ENCODE measurements at regions not wholly inside any gene's neighbourhood (a gene's known extent, or its start where the extent isn't known, plus 50 kb on each side); places are given as distances from the start of the nearest gene placed in this dataset.

GRCh38 chr6:113208726-113209125 is 648.4 kb upstream of the MARCKS start:
- intact Hi-C loops (cut with DNase I) = no loop called here
- DNase-seq (ENCODE audit: extremely low spot score) = no peak
- TF ChIP-seq EP300 (IDR thresholded peaks at IDR 0.05) (no peak), POLR2AphosphoS5 (IDR thresholded peaks at IDR 0.05) (no peak), CTCF (IDR thresholded peaks at IDR 0.05) (no peak), POLR2A (IDR thresholded peaks at IDR 0.05; ENCODE audit: low read depth) (no peak)
- Histone ChIP-seq H3K4me3 (no peak overlapping the region), H3K27ac (replicated peaks in 1 of 4) (no peak overlapping the region), H3K36me3 (no peaks in the 10 kb centered on the region), H3K9me3 (no peaks in the 10 kb centered on the region), H3K27me3 (no peaks in the 10 kb centered on the region), H3K4me1 (no peaks in the 10 kb centered on the region)
- 85% methylated on average over 2 of the region's 2 CpGs for WGBS

GRCh38 chr6:113209315-113209714 is 647.8 kb upstream of the MARCKS start:
- H3K27me3 ChIP-seq = no peaks in the 10 kb centered on the region
- H3K4me1 ChIP-seq = no peaks in the 10 kb centered on the region
- intact Hi-C loops (cut with DNase I) = no loop called here
- H3K36me3 ChIP-seq = no peaks in the 10 kb centered on the region
- no peak overlapping the region for H3K27ac ChIP-seq (replicated peaks in 1 of 4)
- H3K9me3 ChIP-seq = no peaks in the 10 kb centered on the region
- H3K4me3 ChIP-seq = no peak overlapping the region
- DNase-seq (ENCODE audit: extremely low spot score) = no peak
- WGBS = 71% methylated on average over 5 of the region's 5 CpGs
- TF ChIP-seq EP300 (IDR thresholded peaks at IDR 0.05) = no peak
- TF ChIP-seq POLR2A (IDR thresholded peaks at IDR 0.05; ENCODE audit: low read depth) = no peak
- TF ChIP-seq POLR2AphosphoS5 (IDR thresholded peaks at IDR 0.05) = no peak
- TF ChIP-seq CTCF (IDR thresholded peaks at IDR 0.05) = no peak

GRCh38 chr6:113211170-113211569 is 646.0 kb upstream of the MARCKS start:
- no peaks in the 10 kb centered on the region for H3K4me1 ChIP-seq
- H3K27ac ChIP-seq (replicated peaks in 1 of 4) = no peak overlapping the region
- no peaks in the 10 kb centered on the region for H3K27me3 ChIP-seq
- no peak for DNase-seq (ENCODE audit: extremely low spot score)
- no peak for TF ChIP-seq POLR2A (IDR thresholded peaks at IDR 0.05; ENCODE audit: low read depth)
- TF ChIP-seq POLR2AphosphoS5 (IDR thresholded peaks at IDR 0.05) = no peak
- H3K36me3 ChIP-seq = no peaks in the 10 kb centered on the region
- no peak overlapping the region for H3K4me3 ChIP-seq
- H3K9me3 ChIP-seq = no peaks in the 10 kb centered on the region
- intact Hi-C loops (cut with DNase I) = no loop called here

- 69% methylated on average over 2 of the region's 2 CpGs for WGBS
- DNase-seq (ENCODE audit: extremely low spot score) = no peak
- H3K9me3 ChIP-seq = no peaks in the 10 kb centered on the region
- H3K27ac ChIP-seq (replicated peaks in 1 of 4) = no peak overlapping the region
- TF ChIP-seq POLR2AphosphoS5 (IDR thresholded peaks at IDR 0.05) (no peak), POLR2A (IDR thresholded peaks at IDR 0.05; ENCODE audit: low read depth) (no peak), CTCF (IDR thresholded peaks at IDR 0.05) (no peak), EP300 (IDR thresholded peaks at IDR 0.05) (no peak)
- H3K4me3 ChIP-seq = no peak overlapping the region
- H3K36me3 ChIP-seq = no peaks in the 10 kb centered on the region
- no peaks in the 10 kb centered on the region for H3K27me3 ChIP-seq
- intact Hi-C loops (cut with DNase I) = no loop called here
- no peaks in the 10 kb centered on the region for H3K4me1 ChIP-seq
Measured at GRCh38 chr6:113219783-113220182, 637.4 kb upstream of the MARCKS start.

GRCh38 chr6:113220832-113221231 is 636.3 kb upstream of the MARCKS start:
- 71% methylated on average over 2 of the region's 2 CpGs for WGBS
- no peak overlapping the region for H3K27ac ChIP-seq (replicated peaks in 1 of 4)
- no peaks in the 10 kb centered on the region for H3K27me3 ChIP-seq
- intact Hi-C loops (cut with DNase I) = no loop called here
- TF ChIP-seq CTCF (IDR thresholded peaks at IDR 0.05) (no peak), POLR2AphosphoS5 (IDR thresholded peaks at IDR 0.05) (no peak), EP300 (IDR thresholded peaks at IDR 0.05) (no peak), POLR2A (IDR thresholded peaks at IDR 0.05; ENCODE audit: low read depth) (no peak)
- no peaks in the 10 kb centered on the region for H3K36me3 ChIP-seq
- H3K4me3 ChIP-seq = no peak overlapping the region
- H3K9me3 ChIP-seq = no peaks in the 10 kb centered on the region
- no peak for DNase-seq (ENCODE audit: extremely low spot score)
- H3K4me1 ChIP-seq = no peaks in the 10 kb centered on the region
